HL-60 (cell line): ENCODE measurements at regions not wholly inside any gene's neighbourhood (a gene's known extent, or its start where the extent isn't known, plus 50 kb on each side); places are given as distances from the start of the nearest gene placed in this dataset.
"Not testable (repeated sequence)": the region's sequence is repeated elsewhere in the genome, so short reads cannot be mapped to it uniquely, and the experiment has no call there.

Source experiments
- DNase-seq, 2 experiments: peaks; one replicate each; pipeline ENCODE4 v3.0.0-alpha.2; 2010 to 2020; ENCODE audit warnings: low read depth in 1 of 2, low spot score in 1 of 2
- H3K27ac ChIP-seq: fragments of 250-450 bp; sonication (Bioruptor Pico); replicated peaks from 2 replicates; pipeline ENCODE4 v1.5.1; 2020; ENCODE audit warnings: mild to moderate bottlenecking, moderate library complexity
- H3K27me3 ChIP-seq: fragments of 250-450 bp; sonication (Bioruptor Pico); 2 replicates; pipeline ENCODE4 v1.5.1; 2021; ENCODE audit warnings: mild to moderate bottlenecking, moderate library complexity; ENCODE audit not compliant: insufficient read depth, poor library complexity, severe bottlenecking
- H3K4me3 ChIP-seq: replicated peaks from 2 replicates; pipeline ENCODE4 v1.5.1; 2011; ENCODE audit warnings: mild to moderate bottlenecking, control low read depth, low read length; ENCODE audit not compliant: insufficient read depth
- GABPA ChIP-seq: IDR thresholded peaks from 2 replicates; pipeline ENCODE4 v1.6.1; 2012; ENCODE audit warnings: low read depth
- POLR2AphosphoS5 ChIP-seq: IDR thresholded peaks from 2 replicates; pipeline ENCODE4 v1.6.1; 2012; ENCODE audit warnings: low read depth
- SPI1 ChIP-seq: IDR thresholded peaks from 2 replicates; pipeline ENCODE4 v1.6.1; 2012; ENCODE audit warnings: low read depth, mild to moderate bottlenecking, borderline replicate concordance
- TF ChIP-seq, protein P1 (sequence below): IDR thresholded peaks from one replicate; pipeline ENCODE4 v1.5.1; 2011; ENCODE audit warnings: low read length, control low read depth, inconsistent platforms; ENCODE audit not compliant: insufficient read depth
- TF ChIP-seq, protein P2 (sequence below): IDR thresholded peaks from 2 replicates; pipeline ENCODE4 v1.6.1; 2012; ENCODE audit warnings: low read depth; ENCODE audit not compliant: insufficient replicate concordance

DNA sequence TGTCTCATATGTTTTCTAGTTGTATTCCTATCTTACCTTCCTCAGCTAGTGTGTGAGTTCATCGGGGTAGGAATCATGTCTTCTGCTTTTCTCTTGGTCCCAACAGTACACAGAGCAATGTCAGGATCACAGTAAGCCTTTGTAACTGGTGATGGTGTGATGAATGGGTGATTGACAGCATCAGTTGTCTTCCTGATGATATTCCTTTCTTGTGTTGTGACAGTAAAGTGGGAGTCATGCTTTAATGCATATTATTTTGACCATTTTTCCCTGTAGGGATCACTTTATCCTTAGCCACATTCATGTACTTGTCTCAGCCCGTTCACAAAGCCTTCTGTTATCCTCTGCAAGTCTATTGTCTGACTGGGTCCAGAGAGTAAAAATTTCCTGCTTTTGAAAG, 501.7 kb downstream of the UTRN start:
- H3K27ac ChIP-seq, result no peak overlapping the region
- H3K27me3 ChIP-seq, result no peaks in the 10 kb centered on the region
- no peak overlapping the region for H3K4me3 ChIP-seq
- TF ChIP-seq, protein P1, sequence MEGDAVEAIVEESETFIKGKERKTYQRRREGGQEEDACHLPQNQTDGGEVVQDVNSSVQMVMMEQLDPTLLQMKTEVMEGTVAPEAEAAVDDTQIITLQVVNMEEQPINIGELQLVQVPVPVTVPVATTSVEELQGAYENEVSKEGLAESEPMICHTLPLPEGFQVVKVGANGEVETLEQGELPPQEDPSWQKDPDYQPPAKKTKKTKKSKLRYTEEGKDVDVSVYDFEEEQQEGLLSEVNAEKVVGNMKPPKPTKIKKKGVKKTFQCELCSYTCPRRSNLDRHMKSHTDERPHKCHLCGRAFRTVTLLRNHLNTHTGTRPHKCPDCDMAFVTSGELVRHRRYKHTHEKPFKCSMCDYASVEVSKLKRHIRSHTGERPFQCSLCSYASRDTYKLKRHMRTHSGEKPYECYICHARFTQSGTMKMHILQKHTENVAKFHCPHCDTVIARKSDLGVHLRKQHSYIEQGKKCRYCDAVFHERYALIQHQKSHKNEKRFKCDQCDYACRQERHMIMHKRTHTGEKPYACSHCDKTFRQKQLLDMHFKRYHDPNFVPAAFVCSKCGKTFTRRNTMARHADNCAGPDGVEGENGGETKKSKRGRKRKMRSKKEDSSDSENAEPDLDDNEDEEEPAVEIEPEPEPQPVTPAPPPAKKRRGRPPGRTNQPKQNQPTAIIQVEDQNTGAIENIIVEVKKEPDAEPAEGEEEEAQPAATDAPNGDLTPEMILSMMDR, result no peak
- TF ChIP-seq POLR2AphosphoS5 (no peak), SPI1 (no peak), GABPA (no peak)
- TF ChIP-seq, protein P2, sequence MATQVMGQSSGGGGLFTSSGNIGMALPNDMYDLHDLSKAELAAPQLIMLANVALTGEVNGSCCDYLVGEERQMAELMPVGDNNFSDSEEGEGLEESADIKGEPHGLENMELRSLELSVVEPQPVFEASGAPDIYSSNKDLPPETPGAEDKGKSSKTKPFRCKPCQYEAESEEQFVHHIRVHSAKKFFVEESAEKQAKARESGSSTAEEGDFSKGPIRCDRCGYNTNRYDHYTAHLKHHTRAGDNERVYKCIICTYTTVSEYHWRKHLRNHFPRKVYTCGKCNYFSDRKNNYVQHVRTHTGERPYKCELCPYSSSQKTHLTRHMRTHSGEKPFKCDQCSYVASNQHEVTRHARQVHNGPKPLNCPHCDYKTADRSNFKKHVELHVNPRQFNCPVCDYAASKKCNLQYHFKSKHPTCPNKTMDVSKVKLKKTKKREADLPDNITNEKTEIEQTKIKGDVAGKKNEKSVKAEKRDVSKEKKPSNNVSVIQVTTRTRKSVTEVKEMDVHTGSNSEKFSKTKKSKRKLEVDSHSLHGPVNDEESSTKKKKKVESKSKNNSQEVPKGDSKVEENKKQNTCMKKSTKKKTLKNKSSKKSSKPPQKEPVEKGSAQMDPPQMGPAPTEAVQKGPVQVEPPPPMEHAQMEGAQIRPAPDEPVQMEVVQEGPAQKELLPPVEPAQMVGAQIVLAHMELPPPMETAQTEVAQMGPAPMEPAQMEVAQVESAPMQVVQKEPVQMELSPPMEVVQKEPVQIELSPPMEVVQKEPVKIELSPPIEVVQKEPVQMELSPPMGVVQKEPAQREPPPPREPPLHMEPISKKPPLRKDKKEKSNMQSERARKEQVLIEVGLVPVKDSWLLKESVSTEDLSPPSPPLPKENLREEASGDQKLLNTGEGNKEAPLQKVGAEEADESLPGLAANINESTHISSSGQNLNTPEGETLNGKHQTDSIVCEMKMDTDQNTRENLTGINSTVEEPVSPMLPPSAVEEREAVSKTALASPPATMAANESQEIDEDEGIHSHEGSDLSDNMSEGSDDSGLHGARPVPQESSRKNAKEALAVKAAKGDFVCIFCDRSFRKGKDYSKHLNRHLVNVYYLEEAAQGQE, result no peak
- DNase-seq, result no peak

DNA sequence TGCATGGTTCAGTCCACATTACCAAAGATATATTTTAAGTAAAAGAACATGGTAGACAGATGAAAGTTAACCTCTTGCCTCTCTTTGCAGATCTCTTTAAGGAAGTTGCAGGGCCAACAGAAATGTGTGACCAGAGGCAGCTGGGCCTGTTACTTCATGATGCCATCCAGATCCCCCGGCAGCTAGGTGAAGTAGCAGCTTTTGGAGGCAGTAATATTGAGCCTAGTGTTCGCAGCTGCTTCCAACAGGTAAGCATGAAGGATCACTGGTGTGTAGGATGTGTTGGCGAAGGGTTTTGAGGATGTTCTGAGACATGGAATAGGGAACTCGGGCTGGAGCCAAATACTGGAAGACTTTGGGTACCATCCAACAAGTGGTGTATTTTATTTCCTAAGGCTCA, 508.6 kb downstream of the UTRN start:
- H3K4me3 ChIP-seq, result no peak overlapping the region
- H3K27me3 ChIP-seq, result no peaks in the 10 kb centered on the region
- no peak overlapping the region for H3K27ac ChIP-seq
- DNase-seq, result peak in 1 of 2 experiments; percentile 15
- TF ChIP-seq, protein P2, result no peak
- no peak for TF ChIP-seq SPI1
- TF ChIP-seq POLR2AphosphoS5, result no peak
- TF ChIP-seq, protein P1, result no peak
- no peak for TF ChIP-seq GABPA

DNA sequence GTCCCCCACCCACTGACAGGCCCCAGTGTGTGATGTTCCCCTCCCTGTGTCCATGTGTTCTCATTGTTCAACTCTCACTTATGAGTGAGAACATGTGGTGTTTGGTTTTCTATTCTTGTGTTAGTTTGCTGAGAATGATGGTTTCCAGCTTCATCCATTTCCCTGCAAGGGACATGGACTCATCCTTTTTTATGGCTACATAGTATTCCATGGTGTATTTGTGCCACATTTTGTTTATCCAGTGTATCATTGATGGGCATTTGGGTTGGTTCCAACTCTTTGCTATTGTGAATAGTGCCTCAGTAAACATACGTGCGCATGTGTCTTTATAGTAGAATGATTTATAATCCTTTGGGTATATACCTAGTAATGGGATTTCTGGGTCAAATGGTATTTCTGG, 509.9 kb downstream of the UTRN start:
- H3K4me3 ChIP-seq, H3K27ac ChIP-seq, H3K27me3 ChIP-seq, DNase-seq: not testable (repeated sequence)

DNA sequence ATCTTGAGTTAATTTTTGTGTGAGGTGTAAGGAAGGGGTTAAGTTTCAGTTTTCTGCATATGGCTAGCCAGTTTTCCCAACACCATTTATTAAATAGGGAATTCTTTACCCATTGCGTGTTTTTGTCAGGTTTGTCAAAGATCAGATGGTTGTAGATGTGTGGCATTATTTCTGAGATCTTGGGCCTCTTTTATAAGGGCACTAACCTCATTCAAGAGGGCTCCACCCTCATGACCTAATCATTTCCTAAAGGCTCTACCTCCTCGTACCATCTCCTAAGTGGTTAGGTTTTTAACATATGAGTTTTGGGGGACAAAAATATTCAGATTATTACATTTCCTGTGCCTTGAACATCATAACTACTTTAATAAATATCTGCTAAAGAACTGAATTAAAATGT, 510.9 kb downstream of the UTRN start:
- TF ChIP-seq SPI1 (no peak), POLR2AphosphoS5 (no peak)
- TF ChIP-seq, protein P1, result no peak
- TF ChIP-seq, protein P2, result no peak
- no peak for DNase-seq

More for the DNA sequence above, 510.9 kb downstream of the UTRN start:
- Histone ChIP-seq H3K27me3 (no peaks in the 10 kb centered on the region), H3K4me3 (no peak overlapping the region), H3K27ac (no peak overlapping the region)
